GM19455 (cell line): ENCODE measurements at regions not wholly inside any gene's neighbourhood (a gene's known extent, or its start where the extent isn't known, plus 50 kb on each side); places are given as distances from the start of the nearest gene placed in this dataset.

Experiments
- ATAC-seq: cut with Tn5 transposase; IDR thresholded peaks from one replicate; pipeline ENCODE4 v1.9.1; 2021; ENCODE audit not compliant: unreplicated experiment

- ATAC-seq: no peak
Observed at GRCh38 chr5:126357585-126358342, 65.4 kb upstream of the GRAMD2B start.

- peak; percentile 85 for ATAC-seq
Observed at GRCh38 chr5:126358525-126358924, 64.7 kb upstream of the GRAMD2B start.

- ATAC-seq: peak; percentile 40
Observed at GRCh38 chr5:126359884-126360283, 63.3 kb upstream of the GRAMD2B start.

- no peak for ATAC-seq
Observed at GRCh38 chr5:126360467-126360866, 62.7 kb upstream of the GRAMD2B start.

GRCh38 chr5:126363658-126364057, 59.6 kb upstream of the GRAMD2B start:
- no peak for ATAC-seq

- no peak for ATAC-seq
Observed at GRCh38 chr5:126364206-126364902, 58.9 kb upstream of the GRAMD2B start.

GRCh38 chr5:126365446-126366198, 57.6 kb upstream of the GRAMD2B start:
- ATAC-seq: no peak

GRCh38 chr5:126366199-126366560, 57.0 kb upstream of the GRAMD2B start:
- ATAC-seq: no peak

- ATAC-seq: no peak
Observed at GRCh38 chr5:126368239-126368812, 54.9 kb upstream of the GRAMD2B start.

GRCh38 chr5:126369083-126369482, 54.1 kb upstream of the GRAMD2B start:
- no peak for ATAC-seq

- ATAC-seq: no peak
Observed at GRCh38 chr5:126369995-126370731, 53.0 kb upstream of the GRAMD2B start.

GRCh38 chr5:126370796-126371718, 52.2 kb upstream of the GRAMD2B start:
- ATAC-seq: no peak

GRCh38 chr5:126373375-126374108, 49.7 kb upstream of the GRAMD2B start:
- ATAC-seq: no peak
